ENCODE measurements at regions not wholly inside any gene's neighbourhood (a gene's known extent, or its start where the extent isn't known, plus 50 kb on each side); places are given as distances from the start of the nearest gene placed in this dataset.

DNA sequence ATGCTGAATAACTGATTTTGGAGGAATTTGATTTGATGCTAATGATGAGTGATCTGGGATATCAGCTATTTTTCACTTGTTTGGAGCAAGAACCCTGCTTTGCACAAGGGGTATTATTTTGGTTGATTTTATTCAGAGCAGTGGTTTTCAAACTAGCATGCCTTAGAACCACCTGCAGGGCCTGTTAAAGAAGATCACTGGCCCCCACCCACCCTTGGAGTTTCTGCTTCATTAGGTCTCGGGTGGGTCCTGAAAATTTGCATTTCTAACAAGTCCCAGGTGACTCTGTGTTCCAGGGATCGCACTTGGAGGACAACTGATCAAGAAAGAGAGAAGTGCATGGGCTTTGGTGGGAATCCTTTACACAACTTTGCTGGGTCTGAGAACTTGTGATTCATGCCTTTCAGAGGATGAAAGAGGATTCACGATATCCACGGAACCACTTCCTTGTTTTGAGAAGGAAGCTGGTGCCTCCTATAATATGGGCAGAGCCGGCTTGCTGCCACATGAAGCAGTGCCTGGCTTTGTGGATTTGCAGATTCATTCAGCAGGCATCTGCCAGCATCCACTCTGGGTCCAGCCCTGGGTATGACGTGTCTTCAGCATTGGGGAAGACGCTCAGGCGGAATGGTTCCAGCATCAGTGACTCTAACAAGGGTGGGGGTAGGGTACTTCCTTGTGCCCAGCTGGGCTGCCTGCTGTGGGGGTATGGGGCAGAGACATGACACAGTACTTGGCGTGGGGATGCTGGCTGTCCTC, 106.6 kb upstream of the PITX1 start:
- no peak for DNase-seq
- H3F3A ChIP-seq (ENCODE audit: insufficient read depth, low read length) = no peaks in the 10 kb centered on the region
- H3K27me3 ChIP-seq (replicated peaks; ENCODE audit: insufficient read depth, low read length) = no peaks in the 10 kb centered on the region
- no peaks in the 10 kb centered on the region for H3K79me2 ChIP-seq (ENCODE audit: low read length)
- H4K20me1 ChIP-seq (ENCODE audit: insufficient read depth, low read length) = no peaks in the 10 kb centered on the region
- H3K4me3 ChIP-seq (ENCODE audit: low read length) = no peak overlapping the region
- no peak overlapping the region for H3K4me2 ChIP-seq (ENCODE audit: low read depth, low read length)
- no peak overlapping the region for H2AFZ ChIP-seq (ENCODE audit: low read length)
- no peak for TF ChIP-seq EZH2 (optimal IDR thresholded peaks at IDR 0.05; ENCODE audit: low read depth, low read length)
- TF ChIP-seq, protein P1, sequence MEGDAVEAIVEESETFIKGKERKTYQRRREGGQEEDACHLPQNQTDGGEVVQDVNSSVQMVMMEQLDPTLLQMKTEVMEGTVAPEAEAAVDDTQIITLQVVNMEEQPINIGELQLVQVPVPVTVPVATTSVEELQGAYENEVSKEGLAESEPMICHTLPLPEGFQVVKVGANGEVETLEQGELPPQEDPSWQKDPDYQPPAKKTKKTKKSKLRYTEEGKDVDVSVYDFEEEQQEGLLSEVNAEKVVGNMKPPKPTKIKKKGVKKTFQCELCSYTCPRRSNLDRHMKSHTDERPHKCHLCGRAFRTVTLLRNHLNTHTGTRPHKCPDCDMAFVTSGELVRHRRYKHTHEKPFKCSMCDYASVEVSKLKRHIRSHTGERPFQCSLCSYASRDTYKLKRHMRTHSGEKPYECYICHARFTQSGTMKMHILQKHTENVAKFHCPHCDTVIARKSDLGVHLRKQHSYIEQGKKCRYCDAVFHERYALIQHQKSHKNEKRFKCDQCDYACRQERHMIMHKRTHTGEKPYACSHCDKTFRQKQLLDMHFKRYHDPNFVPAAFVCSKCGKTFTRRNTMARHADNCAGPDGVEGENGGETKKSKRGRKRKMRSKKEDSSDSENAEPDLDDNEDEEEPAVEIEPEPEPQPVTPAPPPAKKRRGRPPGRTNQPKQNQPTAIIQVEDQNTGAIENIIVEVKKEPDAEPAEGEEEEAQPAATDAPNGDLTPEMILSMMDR (IDR thresholded peaks at IDR 0.05; ENCODE audit: low read length) = no peak
- TF ChIP-seq EZH2phosphoT487 (IDR thresholded peaks at IDR 0.05; ENCODE audit: low read length) = no peak
- no peak overlapping the region for H3K9ac ChIP-seq (ENCODE audit: low read length)
- no peak overlapping the region for H3K27ac ChIP-seq (ENCODE audit: low read length)
- no peaks in the 10 kb centered on the region for H3K9me2 ChIP-seq (replicated peaks; ENCODE audit: insufficient read depth, low read length)
- no peaks in the 10 kb centered on the region for H3K9me3 ChIP-seq (replicated peaks; ENCODE audit: insufficient read depth, low read length)
- H3K36me3 ChIP-seq (replicated peaks; ENCODE audit: insufficient read depth, low read length) = no peaks in the 10 kb centered on the region
- no peaks in the 10 kb centered on the region for H3K4me1 ChIP-seq (ENCODE audit: low read length)

DNA sequence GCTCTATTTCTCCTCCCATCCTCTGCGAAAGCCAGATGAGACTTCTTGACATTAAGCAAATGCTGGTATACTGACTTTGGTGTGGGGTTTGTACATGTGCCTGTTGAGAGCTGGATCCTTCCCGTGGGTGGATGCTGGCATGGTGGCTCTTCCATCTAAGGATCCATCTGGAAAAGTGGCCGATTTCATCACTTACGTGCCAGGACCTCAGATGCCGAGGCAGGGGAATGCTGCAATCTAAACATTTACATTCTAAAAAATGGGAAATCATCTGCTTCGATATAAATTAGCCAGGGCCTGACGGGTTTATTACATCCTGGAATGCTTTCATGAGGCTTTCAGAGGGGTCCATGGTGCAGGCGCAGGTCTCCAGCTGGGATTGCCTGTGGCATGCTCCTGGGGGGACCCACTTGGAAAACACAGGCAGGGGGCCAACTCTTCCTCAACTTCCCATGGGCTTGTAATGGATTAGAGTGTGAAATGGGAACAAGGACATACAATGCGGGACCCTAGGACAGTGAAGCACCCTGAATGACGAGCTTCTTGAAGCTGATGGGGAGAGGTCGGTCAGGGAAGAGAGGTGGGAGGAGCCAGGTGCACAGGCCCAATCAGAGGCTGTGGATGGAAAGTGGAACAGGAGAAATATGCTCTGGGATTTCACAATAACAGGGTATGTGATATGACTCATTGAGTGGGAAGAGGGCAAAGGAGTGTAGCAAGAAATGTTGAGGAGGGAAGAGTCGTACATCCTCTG, 105.5 kb upstream of the PITX1 start:
- no peaks in the 10 kb centered on the region for H3K9me3 ChIP-seq (replicated peaks; ENCODE audit: insufficient read depth, low read length)
- no peaks in the 10 kb centered on the region for H4K20me1 ChIP-seq (ENCODE audit: insufficient read depth, low read length)
- H3K27ac ChIP-seq (ENCODE audit: low read length) = no peak overlapping the region
- H3K9me2 ChIP-seq (replicated peaks; ENCODE audit: insufficient read depth, low read length) = no peaks in the 10 kb centered on the region
- H3K4me2 ChIP-seq (ENCODE audit: low read depth, low read length) = no peak overlapping the region
- no peaks in the 10 kb centered on the region for H3F3A ChIP-seq (ENCODE audit: insufficient read depth, low read length)
- H3K79me2 ChIP-seq (ENCODE audit: low read length) = no peaks in the 10 kb centered on the region
- H3K4me3 ChIP-seq (ENCODE audit: low read length) = no peak overlapping the region
- TF ChIP-seq EZH2 (optimal IDR thresholded peaks at IDR 0.05; ENCODE audit: low read depth, low read length) (no peak), EZH2phosphoT487 (IDR thresholded peaks at IDR 0.05; ENCODE audit: low read length) (no peak)
- TF ChIP-seq, protein P1 (IDR thresholded peaks at IDR 0.05; ENCODE audit: low read length) = no peak
- no peak overlapping the region for H3K9ac ChIP-seq (ENCODE audit: low read length)
- no peaks in the 10 kb centered on the region for H3K4me1 ChIP-seq (ENCODE audit: low read length)
- no peak overlapping the region for H2AFZ ChIP-seq (ENCODE audit: low read length)
- no peak for DNase-seq
- H3K27me3 ChIP-seq (replicated peaks; ENCODE audit: insufficient read depth, low read length) = no peaks in the 10 kb centered on the region
- no peaks in the 10 kb centered on the region for H3K36me3 ChIP-seq (replicated peaks; ENCODE audit: insufficient read depth, low read length)

DNA sequence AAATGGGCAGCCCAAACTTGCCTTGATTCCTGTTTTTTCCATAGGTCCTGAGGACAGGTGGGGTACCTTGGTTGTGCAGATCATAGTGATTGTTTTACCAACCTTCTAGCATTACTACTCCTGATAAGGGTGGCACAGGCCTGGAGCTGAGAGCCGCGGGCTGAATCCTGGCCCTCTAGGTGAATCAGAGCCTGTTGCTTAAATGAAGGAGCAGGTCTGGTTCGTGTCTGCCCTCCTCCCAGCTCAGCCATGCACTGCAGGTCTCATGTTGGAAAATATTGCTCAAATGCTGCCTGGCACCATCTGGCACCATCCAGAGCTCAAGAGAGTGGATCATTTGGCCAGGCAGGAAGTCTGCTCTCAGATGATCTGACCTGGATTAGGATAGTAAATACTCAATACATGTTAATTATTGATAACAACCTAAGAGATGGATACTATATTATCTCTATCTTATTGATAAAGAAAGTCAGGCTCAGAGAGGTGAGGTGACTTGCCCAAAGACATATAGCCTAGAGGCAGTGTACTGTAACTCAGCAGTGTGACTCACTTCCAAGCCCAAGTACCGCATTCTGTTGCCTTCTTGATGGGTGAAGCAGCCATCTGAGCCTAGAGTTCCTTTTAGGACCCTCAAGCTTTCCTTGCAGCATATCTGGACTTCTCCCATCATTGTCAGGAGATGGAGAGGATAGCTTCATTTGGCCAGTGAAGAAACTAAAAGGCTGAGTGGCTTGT, 104.3 kb upstream of the PITX1 start:
- H4K20me1 ChIP-seq (ENCODE audit: insufficient read depth, low read length) = no peaks in the 10 kb centered on the region
- H3F3A ChIP-seq (ENCODE audit: insufficient read depth, low read length) = no peaks in the 10 kb centered on the region
- H3K9ac ChIP-seq (ENCODE audit: low read length) = no peak overlapping the region
- H3K4me3 ChIP-seq (ENCODE audit: low read length) = no peak overlapping the region
- no peak overlapping the region for H3K27ac ChIP-seq (ENCODE audit: low read length)
- no peaks in the 10 kb centered on the region for H3K36me3 ChIP-seq (replicated peaks; ENCODE audit: insufficient read depth, low read length)
- no peak overlapping the region for H3K4me2 ChIP-seq (ENCODE audit: low read depth, low read length)
- TF ChIP-seq EZH2phosphoT487 (IDR thresholded peaks at IDR 0.05; ENCODE audit: low read length) (no peak), EZH2 (optimal IDR thresholded peaks at IDR 0.05; ENCODE audit: low read depth, low read length) (no peak)
- TF ChIP-seq, protein P1 (IDR thresholded peaks at IDR 0.05; ENCODE audit: low read length) = no peak
- no peak overlapping the region for H2AFZ ChIP-seq (ENCODE audit: low read length)
- H3K79me2 ChIP-seq (ENCODE audit: low read length) = no peaks in the 10 kb centered on the region
- H3K9me2 ChIP-seq (replicated peaks; ENCODE audit: insufficient read depth, low read length) = no peaks in the 10 kb centered on the region
- no peaks in the 10 kb centered on the region for H3K27me3 ChIP-seq (replicated peaks; ENCODE audit: insufficient read depth, low read length)
- H3K9me3 ChIP-seq (replicated peaks; ENCODE audit: insufficient read depth, low read length) = no peaks in the 10 kb centered on the region
- DNase-seq = no peak
- H3K4me1 ChIP-seq (ENCODE audit: low read length) = no peaks in the 10 kb centered on the region
